ENCODE measurements at regions not wholly inside any gene's neighbourhood (a gene's known extent, or its start where the extent isn't known, plus 50 kb on each side); places are given as distances from the start of the nearest gene placed in this dataset.

GRCh38 chr7:131897790-131898165 lies 341.4 kb upstream of the PODXL start:
- H3K4me3 ChIP-seq (replicated peaks in 1 of 2; ENCODE audit: low read depth in 2 of 2, low read length in 2 of 2): no peak overlapping the region
- TF ChIP-seq CTCF (IDR thresholded peaks at IDR 0.05; ENCODE audit: low read depth, low read length): no peak
- DNase-seq (ENCODE audit: low read depth in 2 of 2): no peak

GRCh38 chr7:131897016-131897789 lies 340.8 kb upstream of the PODXL start:
- DNase-seq (ENCODE audit: low read depth in 2 of 2): peak; percentile 17 to 52
- H3K4me3 ChIP-seq (replicated peaks in 1 of 2; ENCODE audit: low read depth in 2 of 2, low read length in 2 of 2): no peak overlapping the region
- no peak for TF ChIP-seq CTCF (IDR thresholded peaks at IDR 0.05; ENCODE audit: low read depth, low read length)

- no peak for TF ChIP-seq CTCF (IDR thresholded peaks at IDR 0.05; ENCODE audit: low read depth, low read length)
- DNase-seq (ENCODE audit: low read depth in 2 of 2): no peak
- H3K4me3 ChIP-seq (replicated peaks in 1 of 2; ENCODE audit: low read depth in 2 of 2, low read length in 2 of 2): no peak overlapping the region
Observed at GRCh38 chr7:131896165-131896863, 339.9 kb upstream of the PODXL start.

GRCh38 chr7:131895541-131896164 lies 339.2 kb upstream of the PODXL start:
- no peak overlapping the region for H3K4me3 ChIP-seq (replicated peaks in 1 of 2; ENCODE audit: low read depth in 2 of 2, low read length in 2 of 2)
- DNase-seq (ENCODE audit: low read depth in 2 of 2): peak; percentile 70 to 71
- TF ChIP-seq CTCF (IDR thresholded peaks at IDR 0.05; ENCODE audit: low read depth, low read length): no peak

GRCh38 chr7:131893631-131894340 lies 337.4 kb upstream of the PODXL start:
- TF ChIP-seq CTCF (IDR thresholded peaks at IDR 0.05; ENCODE audit: low read depth, low read length): no peak
- no peak for DNase-seq (ENCODE audit: low read depth in 2 of 2)

GRCh38 chr7:131890176-131890575 lies 333.7 kb upstream of the PODXL start:
- H3K4me3 ChIP-seq (replicated peaks in 1 of 2; ENCODE audit: low read depth in 2 of 2, low read length in 2 of 2): no peak overlapping the region
- no peak for DNase-seq (ENCODE audit: low read depth in 2 of 2)
- TF ChIP-seq CTCF (IDR thresholded peaks at IDR 0.05; ENCODE audit: low read depth, low read length): no peak

More at GRCh38 chr7:131893631-131894340, 337.4 kb upstream of the PODXL start:
- no peak overlapping the region for H3K4me3 ChIP-seq (replicated peaks in 1 of 2; ENCODE audit: low read depth in 2 of 2, low read length in 2 of 2)

All from cardiac fibroblast (primary cell).